NCI-H1436 (cell line): ENCODE measurements at regions not wholly inside any gene's neighbourhood (a gene's known extent, or its start where the extent isn't known, plus 50 kb on each side); places are given as distances from the start of the nearest gene placed in this dataset.
"Not testable (repeated sequence)": the region's sequence is repeated elsewhere in the genome, so short reads cannot be mapped to it uniquely, and the experiment has no call there.

Source experiments
- DNase-seq: peaks from one replicate; lab custom pipeline; 2025; lab: John Stamatoyannopoulos, UW

DNA sequence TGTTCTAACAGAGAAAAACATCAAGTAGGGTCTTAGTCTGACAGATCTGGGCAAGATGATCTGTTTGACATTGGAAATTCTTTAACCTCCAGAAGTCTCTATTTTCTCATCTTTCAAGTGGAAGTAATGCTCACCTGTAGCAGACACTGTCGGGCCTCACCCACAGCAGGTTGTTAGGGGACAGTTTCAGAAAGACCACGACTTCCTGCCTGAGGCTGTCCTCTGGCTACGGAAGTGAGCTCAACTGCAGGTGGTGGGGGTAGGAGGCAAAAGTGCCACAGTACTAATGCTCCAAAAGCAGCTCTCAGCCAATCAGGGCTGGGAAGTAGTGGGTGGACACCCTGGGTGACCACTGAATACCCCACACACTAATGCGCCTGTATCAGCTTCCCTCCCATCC lies 111.4 kb upstream of the TOPAZ1 start:
- no peak for DNase-seq

DNA sequence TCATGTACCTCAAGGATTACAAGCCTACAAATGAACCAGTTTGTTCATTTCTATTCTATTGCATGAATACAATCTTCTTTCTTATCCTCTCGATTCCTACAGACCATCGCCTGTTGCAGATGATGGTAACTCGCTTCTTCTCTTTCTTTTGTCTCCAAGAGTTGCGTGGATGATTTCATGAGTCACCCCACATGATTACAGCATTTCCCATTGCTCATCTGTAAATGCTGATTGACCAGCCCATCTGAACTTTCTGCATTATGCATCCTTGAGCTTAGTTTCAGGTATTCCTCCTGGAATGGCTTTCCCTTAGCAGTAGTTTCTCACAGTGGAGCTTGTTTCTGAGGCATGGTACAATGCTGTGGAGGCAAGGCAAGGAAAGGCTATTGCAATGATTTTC lies 109.6 kb upstream of the TOPAZ1 start:
- no peak for DNase-seq

DNA sequence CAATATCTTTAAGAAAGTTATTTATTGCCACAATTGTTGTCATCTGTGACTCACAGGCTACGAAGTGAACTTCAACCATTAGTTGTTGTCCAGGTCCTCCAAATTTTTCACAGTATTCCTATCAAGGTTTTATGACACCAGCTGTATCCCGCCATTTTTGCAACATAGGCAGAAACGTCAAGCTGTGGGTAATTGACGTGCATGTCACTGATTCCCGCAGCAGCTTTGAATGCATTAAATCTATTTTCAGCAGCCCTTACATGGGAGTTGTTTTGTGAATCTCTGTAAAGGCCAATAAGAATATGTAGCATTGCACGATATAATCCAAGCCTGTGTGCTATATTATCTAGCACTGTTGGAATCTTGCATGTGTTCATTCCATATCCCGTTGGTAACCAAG lies 109.1 kb upstream of the TOPAZ1 start:
- no peak for DNase-seq

DNA sequence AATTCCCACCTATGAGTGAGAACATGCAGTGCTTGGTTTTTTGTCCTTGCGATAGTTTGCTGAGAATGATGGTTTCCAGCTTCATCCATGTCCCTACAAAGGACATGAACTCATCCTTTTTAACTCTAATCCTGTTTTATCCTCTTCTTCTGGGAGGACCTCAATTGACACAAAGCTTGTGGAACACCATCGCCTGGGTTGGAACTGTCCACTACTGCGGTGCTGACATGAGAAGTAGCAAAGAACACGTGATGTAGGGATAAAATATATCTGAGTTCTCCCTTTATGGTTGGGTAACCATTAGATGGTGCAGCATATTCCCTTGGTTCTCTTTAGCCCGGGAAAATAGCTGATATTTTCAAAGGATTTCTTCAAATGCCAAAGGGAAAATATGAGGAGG lies 105.3 kb upstream of the TOPAZ1 start:
- no peak for DNase-seq

DNA sequence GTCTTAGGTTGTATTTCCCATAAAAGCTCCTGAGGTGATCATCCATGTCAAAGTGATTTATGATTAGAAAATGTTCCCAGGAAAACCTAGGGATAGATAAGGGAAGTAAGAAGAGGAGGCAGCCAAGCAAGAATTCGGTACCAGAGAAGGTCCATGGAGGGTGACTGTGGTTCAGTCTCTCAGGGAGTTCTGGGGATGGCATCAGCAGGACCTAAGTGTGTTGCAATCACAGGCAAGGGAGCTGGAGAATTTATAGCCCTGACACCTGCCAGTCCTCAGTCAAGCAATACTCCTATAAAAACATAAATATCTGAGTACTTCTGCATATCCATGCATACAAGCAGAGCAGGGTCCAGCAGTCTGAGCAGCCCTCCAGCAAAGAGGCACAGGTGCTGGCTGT lies 95.6 kb upstream of the TOPAZ1 start:
- no peak for DNase-seq

DNA sequence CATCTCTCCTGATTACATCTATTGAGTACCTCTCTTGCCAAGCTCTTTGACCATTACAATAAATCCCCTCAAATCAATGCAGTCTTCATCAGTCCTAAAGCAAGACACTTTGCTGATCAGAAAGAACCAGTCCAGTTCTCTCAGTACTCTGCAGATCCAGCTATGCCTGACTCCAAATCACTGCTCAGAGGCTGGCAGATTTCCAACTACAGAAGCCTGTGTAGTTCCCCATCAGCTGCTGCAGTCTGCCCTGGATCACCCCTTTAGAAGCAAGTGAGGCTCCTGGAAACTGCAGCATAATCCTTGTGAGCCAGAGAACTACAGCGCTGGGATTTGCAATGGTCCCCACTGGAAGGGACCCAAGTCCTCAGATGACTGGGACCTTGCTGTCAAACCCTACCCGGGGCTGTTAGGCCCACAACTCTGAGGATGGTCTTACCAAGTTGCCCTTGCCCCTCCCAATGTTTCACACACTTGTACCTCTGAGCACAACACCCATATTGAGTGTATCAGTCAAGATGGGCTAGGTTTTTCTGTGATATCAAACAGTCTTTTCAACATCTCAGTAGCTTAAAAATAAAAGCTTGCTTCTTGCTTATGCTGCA lies 81.9 kb upstream of the TOPAZ1 start:
- DNase-seq = no peak

DNA sequence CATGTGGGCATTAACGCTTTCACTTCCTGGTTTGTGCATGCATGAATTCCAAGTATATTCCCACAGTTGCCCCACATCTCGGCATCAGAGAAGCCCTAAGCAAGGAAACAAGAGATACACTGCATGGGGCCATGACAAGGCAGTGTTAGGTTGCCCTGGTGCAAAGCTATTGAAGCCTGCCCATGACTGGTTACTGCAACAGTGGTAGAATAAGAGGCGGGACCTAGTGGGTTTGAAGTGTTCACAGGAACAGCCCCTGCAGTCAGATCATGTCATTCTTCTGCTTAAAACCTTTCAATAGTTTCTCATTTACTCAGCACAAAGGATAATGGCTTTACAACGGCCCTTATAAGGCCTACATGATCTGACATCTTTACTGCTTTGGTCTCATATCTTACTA lies 80.9 kb upstream of the TOPAZ1 start:
- DNase-seq = no peak

DNA sequence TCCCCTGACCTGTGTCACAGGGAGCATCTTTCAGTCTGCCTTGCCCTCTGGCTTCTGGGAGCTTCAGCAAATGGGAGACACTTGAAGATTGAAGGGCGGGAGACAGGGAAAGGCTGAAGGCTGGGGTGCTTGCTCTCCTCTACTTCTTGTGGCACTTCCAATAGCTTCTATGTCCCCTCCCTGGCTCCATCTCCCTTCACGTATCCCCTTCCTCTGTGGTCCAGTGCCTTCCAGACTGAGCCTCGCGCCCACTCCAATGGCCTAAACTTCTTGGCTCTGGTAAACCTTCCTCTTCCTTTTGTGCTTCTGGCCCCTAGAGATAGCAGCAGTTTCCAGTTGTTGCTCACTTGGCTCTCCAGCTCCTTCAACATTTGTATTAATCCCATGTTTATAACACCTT lies 69.8 kb upstream of the TOPAZ1 start:
- DNase-seq = no peak

DNA sequence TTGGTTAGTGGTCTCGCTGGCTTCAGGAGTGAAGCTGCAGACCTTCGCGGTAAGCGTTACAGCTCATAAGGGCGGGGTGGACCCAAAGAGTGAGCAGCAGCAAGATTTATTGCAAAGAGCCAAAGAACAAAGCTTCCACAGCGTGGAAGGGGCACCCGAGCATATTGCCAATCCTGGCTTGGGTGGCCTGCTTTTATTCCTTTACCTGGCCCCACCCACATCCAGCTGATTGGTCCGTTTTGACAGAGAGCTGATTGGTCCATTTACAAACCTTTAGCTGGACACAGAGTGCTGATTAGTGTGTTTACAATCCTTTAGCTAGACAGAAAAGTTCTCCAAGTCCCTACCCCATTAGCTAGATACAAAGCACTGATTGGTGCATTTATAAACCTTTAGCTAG lies 69.0 kb upstream of the TOPAZ1 start:
- DNase-seq = not testable (repeated sequence)

DNA sequence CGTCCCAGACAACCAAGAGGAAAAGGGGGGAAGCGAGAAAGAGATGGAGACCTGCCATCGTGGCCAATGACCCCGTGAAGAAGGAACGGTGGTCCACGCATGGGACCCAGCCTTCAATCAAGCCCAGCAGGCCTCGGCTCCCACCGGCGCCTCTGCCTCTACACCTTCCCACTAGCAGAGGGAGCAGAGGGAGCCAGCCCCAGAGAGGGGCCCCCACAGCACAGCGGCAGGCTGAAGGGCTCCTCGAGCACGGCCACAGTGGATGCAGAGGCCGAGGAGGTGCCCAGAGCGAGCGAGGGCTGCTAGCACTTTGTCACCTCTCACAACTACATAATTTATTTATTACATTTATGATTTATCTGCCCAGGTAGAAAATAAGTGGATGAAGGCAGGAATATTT lies 68.4 kb upstream of the TOPAZ1 start:
- DNase-seq = no peak

DNA sequence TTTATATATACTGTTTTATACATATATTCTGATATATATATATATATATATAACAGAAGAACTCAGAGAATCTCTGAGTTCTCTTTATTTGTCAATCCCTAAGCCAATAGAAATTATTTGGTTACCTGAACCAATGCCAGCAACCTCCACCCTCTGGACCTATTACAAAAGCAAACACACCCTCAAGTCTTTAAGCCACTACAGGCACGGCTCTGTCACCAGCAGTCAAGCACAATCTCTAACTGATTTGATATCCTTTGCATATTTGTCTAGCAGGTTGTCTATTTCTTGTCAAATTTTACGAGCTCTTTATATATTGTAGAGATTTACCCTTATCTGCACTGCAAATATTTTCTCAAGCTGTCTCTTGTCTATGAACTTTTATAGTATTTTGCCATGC lies 66.6 kb upstream of the TOPAZ1 start:
- no peak for DNase-seq

DNA sequence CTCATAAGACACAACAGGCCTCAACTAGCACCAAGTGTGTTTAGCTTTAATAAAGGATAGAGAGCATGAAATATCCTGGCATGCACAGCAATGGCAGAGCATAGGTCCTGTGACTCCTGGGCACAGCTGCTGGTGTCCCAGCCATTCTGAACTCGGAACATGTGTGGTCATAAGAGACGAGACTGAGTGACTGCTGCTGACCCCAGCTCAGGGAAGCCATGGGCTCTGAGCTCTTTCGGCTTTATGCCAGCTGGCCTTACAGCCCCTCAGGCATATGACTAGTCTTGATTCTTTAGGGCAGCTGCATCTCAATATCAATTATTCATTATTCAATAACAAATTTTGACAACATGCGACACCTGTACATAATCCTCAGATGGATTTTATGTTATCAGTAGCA lies 62.4 kb upstream of the TOPAZ1 start:
- no peak for DNase-seq

DNA sequence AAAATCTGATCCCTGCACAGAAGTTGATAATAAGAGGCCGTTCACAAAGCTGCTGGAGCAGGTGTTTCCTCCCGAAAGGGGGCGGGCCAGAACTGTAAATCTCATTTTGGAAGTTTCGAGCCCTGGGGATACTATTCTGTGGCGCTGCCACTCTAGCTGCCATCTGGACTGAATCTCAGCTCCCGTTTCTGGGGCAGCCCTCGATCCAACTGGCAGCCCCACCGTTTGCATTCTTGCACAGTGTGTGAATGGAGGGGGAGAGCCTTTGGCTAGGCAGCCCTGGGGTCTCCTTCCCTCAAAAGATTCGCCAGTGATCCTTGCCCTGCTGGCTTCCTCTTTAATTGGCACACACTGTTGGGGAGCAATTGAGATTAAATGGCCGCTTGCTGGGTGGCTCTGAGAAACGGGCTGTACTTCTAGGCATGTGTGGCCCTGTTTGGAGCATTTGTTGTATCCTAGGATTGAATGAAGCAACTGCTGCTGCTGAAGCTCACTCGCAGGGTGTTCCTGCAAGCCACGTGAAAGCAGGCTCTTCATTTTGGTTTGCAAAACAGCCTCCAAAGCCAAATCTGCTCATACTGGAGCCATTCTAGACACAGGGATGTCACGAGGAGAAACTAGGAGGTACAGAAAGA lies 57.2 kb upstream of the TOPAZ1 start:
- DNase-seq = no peak

DNA sequence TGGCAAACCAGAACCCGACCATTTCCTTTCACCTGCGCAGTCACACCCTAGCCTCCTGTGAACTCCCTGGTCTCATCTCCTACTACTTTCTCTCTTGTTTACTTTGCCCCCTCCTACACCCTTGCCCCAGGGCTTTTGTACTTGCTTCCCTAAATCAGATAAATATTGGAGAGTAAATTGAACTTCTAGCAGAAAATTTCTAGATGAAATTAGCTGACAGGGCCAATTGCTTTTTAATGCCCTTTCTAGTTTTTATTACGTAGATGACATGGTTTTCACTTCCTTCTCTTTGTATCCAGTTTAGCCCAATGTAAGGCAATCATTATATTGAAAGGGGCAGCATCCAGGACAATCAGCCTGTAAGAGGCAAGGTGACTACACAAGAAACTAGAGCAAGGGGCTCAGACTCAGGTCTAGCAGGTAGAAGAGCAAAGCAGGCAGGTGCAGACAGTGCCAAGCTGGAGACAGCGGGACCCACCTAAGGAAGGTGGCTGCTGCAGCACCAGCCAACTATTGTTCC lies 56.2 kb upstream of the TOPAZ1 start:
- DNase-seq = no peak

DNA sequence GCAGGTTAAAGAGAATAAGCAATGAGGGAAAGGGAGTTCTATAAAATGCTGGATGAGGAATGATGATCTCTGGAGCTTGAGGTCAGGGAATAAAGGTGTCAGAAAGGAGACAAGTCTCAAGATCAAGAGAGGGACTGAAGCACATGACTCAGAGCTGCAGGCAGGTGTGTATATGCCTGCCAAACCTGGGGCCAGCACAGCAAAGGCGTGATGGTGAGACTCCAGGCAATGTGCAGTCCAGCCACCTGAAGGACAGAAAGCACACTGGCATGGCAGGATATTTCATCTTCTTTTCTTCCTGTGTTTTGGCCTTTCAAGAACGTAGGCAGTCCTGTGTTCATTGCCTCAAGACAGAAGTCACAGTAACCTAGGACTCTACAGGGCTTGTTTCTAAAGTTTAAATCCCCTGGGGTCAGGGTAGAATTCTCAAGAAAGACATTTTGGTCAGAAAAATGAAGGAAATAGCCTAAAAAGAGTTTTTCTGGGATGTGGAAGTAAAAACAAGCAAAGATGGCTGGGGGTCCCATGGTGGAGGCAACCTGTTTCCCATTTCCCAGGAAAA lies 55.5 kb upstream of the TOPAZ1 start:
- DNase-seq = no peak

DNA sequence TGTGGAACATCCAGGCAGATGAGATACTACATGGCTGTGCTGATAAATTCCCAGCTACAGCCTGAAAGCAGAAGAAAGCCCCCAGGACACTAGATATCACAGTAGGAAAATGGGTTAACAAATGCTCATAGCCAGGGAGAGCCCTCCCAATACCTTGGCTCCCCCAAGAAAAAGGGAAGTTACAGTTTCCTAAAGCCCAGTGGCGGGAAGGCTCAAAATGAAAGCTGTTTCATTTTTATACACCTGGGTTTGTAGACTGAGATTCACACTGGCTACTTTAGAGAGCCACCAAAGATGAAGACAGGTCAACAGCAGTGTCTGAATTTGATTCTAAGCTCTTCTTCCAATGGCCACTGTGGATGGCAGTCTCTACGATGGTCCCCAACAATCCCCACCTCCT lies 55.0 kb upstream of the TOPAZ1 start:
- no peak for DNase-seq
